ENCODE measurements at regions not wholly inside any gene's neighbourhood (a gene's known extent, or its start where the extent isn't known, plus 50 kb on each side); places are given as distances from the start of the nearest gene placed in this dataset.

DNA sequence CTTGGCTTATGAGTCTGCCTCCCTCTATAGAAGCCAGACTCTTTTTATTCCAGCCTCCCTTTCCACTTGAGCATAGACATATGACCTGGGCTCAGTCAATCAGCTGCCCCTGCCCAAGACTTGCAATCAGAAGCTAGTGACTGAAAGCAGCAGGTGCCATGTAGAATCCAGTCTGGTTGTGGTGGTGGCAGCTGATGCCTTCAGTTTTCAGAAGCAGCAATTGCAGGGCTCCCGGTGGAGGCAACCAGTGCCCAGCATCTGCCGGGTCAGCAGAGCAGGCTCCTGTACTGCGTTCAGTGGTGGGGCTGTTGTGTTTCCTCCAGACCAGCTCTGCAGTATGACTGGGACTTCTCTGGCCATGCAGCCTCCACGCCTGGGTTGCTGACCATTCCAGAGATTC lies 53.9 kb upstream of the PALM2AKAP2 start:
- no TSS peak for BruUV-seq (replicated peaks)
- dilution Hi-C loops (cut with MboI; ENCODE audit: extremely low pct_ligation_motif_present, low sequenced_read_pairs), result no loop called here
- Histone ChIP-seq H3K9ac (replicated peaks; ENCODE audit: extremely low read depth, insufficient read depth, low read length) (no peak overlapping the region), H4K20me1 (replicated peaks; ENCODE audit: control insufficient read depth, extremely low read depth, insufficient read depth, low read length) (no peaks in the 10 kb centered on the region), H3K9me3 (replicated peaks; ENCODE audit: control insufficient read depth, insufficient read depth, low read length) (no peaks in the 10 kb centered on the region), H2AFZ (ENCODE audit: low read depth, low read length) (no peak overlapping the region), H3K4me1 (ENCODE audit: control insufficient read depth, extremely low read depth, insufficient read depth, low read length) (no peaks in the 10 kb centered on the region), H3K4me3 (replicated peaks in 1 of 3; ENCODE audit: insufficient read depth in 1 of 3, low read depth in 1 of 3, low read length in 3 of 3) (no peak overlapping the region), H3K27me3 (ENCODE audit: control insufficient read depth in 2 of 2, insufficient read depth in 2 of 2, low read length in 2 of 2) (no peaks in the 10 kb centered on the region), H3K4me2 (ENCODE audit: insufficient read depth, low read length) (no peak overlapping the region), H3K79me2 (ENCODE audit: control insufficient read depth, insufficient read depth, low read length) (no peaks in the 10 kb centered on the region), H3K27ac (ENCODE audit: insufficient read depth, low read depth, low read length) (no peak overlapping the region), H3K36me3 (ENCODE audit: control insufficient read depth in 2 of 2, extremely low read depth in 1 of 2, insufficient read depth in 2 of 2, low read length in 2 of 2) (no peaks in the 10 kb centered on the region), H3K9me1 (replicated peaks; ENCODE audit: control insufficient read depth, extremely low read depth, insufficient read depth, low read length) (no peaks in the 10 kb centered on the region)
- CTCF ChIA-PET, result interaction anchor here (1.1 kb wide), 1 partner anchor 91 kb away, joined by 3 read pairs; no protein-coding TSS in a partner anchor
- FAIRE-seq (no peak), DNase-seq (ENCODE audit: low read depth, low spot score) (no peak)
- intact Hi-C loops (cut with micrococcal nuclease), result no loop called here
- POLR2A ChIA-PET, result no interaction called here
- TF ChIP-seq JUN (IDR thresholded peaks at IDR 0.05; ENCODE audit: borderline replicate concordance, insufficient read depth, insufficient read length, low read depth) (no peak), EZH2 (IDR thresholded peaks at IDR 0.05; ENCODE audit: borderline replicate concordance, low read depth, low read length, severe bottlenecking) (no peak), POLR2A (IDR thresholded peaks at IDR 0.05; ENCODE audit: low read depth, low read length) (no peak), GATA2 (IDR thresholded peaks at IDR 0.05; ENCODE audit: insufficient read depth, insufficient read length, low read depth, low read length) (no peak), POLR2AphosphoS5 (IDR thresholded peaks at IDR 0.05; ENCODE audit: insufficient read depth, low read depth, low read length) (no peak), MYC (IDR thresholded peaks at IDR 0.05; ENCODE audit: low read depth, low read length) (no peak), FOS (IDR thresholded peaks at IDR 0.05; ENCODE audit: borderline replicate concordance, insufficient read depth, low read length) (no peak)
- TF ChIP-seq, protein P1, sequence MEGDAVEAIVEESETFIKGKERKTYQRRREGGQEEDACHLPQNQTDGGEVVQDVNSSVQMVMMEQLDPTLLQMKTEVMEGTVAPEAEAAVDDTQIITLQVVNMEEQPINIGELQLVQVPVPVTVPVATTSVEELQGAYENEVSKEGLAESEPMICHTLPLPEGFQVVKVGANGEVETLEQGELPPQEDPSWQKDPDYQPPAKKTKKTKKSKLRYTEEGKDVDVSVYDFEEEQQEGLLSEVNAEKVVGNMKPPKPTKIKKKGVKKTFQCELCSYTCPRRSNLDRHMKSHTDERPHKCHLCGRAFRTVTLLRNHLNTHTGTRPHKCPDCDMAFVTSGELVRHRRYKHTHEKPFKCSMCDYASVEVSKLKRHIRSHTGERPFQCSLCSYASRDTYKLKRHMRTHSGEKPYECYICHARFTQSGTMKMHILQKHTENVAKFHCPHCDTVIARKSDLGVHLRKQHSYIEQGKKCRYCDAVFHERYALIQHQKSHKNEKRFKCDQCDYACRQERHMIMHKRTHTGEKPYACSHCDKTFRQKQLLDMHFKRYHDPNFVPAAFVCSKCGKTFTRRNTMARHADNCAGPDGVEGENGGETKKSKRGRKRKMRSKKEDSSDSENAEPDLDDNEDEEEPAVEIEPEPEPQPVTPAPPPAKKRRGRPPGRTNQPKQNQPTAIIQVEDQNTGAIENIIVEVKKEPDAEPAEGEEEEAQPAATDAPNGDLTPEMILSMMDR (IDR thresholded peaks at IDR 0.05; ENCODE audit: extremely low read depth in 1 of 2, insufficient read depth in 1 of 2, low read depth in 1 of 2, low read length in 2 of 2), result no peak
- TF ChIP-seq, protein P2, sequence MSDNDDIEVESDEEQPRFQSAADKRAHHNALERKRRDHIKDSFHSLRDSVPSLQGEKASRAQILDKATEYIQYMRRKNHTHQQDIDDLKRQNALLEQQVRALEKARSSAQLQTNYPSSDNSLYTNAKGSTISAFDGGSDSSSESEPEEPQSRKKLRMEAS (IDR thresholded peaks at IDR 0.05; ENCODE audit: insufficient read depth, insufficient read length), result no peak

All from endothelial cell of umbilical vein (primary cell).